ENCODE measurements at regions not wholly inside any gene's neighbourhood (a gene's known extent, or its start where the extent isn't known, plus 50 kb on each side); places are given as distances from the start of the nearest gene placed in this dataset.

GRCh38 chr16:9144106-9144505, 52.7 kb downstream of the HAPSTR1 start:
- TF ChIP-seq CTCF (IDR thresholded peaks at IDR 0.05) (no peak), POLR2A (IDR thresholded peaks at IDR 0.05) (no peak), EP300 (IDR thresholded peaks at IDR 0.05) (no peak)

All from sigmoid colon (tissue), 4 donors.